22Rv1 (cell line): ENCODE measurements at regions not wholly inside any gene's neighbourhood (a gene's known extent, or its start where the extent isn't known, plus 50 kb on each side); places are given as distances from the start of the nearest gene placed in this dataset.

Experiments
- CTCF ChIP-seq: fragments of 450-650 bp; IDR thresholded peaks from 2 replicates; pipeline ENCODE4 v1.5.1; 2017; ENCODE audit warnings: mild to moderate bottlenecking
- ZFX ChIP-seq: fragments of 450-650 bp; IDR thresholded peaks from 2 replicates; pipeline ENCODE4 v1.6.1; 2017; ENCODE audit warnings: antibody characterized with exemption, borderline replicate concordance

- TF ChIP-seq CTCF (no peak), ZFX (no peak)
Observed at GRCh38 chrX:145936769-145937168, 119.1 kb downstream of the SLITRK2 start.
